ENCODE measurements at regions not wholly inside any gene's neighbourhood (a gene's known extent, or its start where the extent isn't known, plus 50 kb on each side); places are given as distances from the start of the nearest gene placed in this dataset.

DNA sequence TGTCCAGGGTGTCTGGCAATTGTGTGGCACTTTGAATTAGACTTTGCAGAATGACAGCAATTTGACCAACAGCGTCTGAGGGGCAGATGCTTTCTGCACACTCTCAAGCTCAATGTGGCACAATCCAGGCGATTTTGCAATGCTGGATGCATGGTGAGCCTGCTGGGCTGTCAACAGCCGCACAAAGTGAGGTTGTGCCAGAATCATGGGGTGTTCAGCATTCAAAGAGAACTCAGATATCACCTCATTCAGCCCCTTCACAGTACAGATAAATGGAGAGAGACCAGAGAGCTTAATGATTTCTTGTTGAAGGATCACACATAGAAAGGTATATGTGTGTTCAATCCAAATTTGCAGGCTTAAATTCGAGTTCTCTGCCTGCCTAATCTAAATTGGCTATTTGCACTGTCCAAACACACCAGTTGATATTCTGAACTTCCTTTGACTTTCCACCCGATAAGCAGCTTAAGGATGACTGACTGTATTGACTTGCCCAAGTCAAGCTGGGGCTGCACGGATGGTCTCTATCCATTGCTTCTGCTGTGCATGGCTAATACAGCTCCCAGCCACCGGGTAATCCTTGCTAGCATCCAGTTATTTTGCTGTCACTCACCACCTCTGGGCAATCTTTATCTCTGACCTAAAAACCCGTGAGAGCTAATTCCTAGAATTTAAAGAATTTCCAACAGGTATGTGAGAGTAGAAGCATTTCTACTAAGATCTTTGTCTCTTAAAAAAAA lies 157.9 kb upstream of the TAS2R1 start:
- DNase-seq = no peak
- no peaks in the 10 kb centered on the region for H3K4me1 Mint-ChIP-seq (ENCODE audit: low read depth)
- no peaks in the 10 kb centered on the region for H3K9me3 Mint-ChIP-seq
- H3K27me3 Mint-ChIP-seq (ENCODE audit: low read depth) = no peaks in the 10 kb centered on the region
- no peak for ATAC-seq
- H3K4me3 Mint-ChIP-seq = no peak overlapping the region
- H3K36me3 Mint-ChIP-seq (ENCODE audit: insufficient read depth) = no peaks in the 10 kb centered on the region

DNA sequence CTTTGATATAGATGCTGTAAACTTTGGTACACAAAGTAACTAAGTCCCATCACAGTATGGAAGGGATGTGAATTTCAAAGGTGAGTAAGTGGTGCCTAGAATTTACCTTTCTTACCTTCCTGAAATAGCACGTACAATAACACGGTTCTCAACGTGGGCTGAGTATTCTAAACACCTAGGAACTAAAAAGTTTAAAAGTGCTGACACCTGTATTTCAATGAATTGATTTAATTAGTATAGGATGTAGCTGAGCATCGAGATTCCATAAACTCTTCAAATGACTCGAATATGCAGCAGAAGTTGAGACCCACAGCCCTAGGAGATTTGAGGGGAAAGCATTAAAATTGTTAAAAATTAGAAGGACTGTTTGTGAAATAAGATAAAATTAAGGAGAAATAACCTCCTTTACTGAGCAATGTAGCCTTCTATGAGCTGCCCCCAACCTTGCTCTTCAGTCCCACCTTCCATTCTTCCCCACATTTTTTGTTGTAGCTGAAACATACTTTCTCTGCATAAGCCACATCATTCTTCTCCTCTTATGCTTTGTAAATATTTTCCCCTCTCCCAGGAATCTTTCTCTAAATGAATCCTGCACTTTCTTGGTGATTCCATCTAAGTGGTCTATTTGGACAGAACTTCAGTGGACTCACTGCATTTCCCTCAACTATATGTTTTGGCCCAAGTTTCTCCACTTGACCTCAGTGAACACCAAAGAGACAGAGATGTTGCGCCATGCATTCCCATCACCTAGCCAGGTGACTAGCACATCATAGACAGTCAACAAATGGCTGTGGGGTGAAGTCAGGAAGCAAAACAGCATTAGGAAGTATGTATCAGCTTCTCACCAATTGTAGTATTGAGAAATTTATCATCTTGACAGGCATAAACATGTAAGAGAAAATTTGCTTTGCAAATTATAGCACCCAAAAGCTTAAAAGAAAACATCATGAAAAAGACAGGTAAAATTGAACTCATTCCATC lies 156.5 kb upstream of the TAS2R1 start:
- H3K9me3 Mint-ChIP-seq = peaks cover 3% of the 10 kb centered on the region
- H3K27me3 Mint-ChIP-seq (ENCODE audit: low read depth) = no peaks in the 10 kb centered on the region
- H3K4me3 Mint-ChIP-seq = no peak overlapping the region
- DNase-seq (no peak), ATAC-seq (no peak)
- H3K4me1 Mint-ChIP-seq (ENCODE audit: low read depth) = no peaks in the 10 kb centered on the region
- no peaks in the 10 kb centered on the region for H3K36me3 Mint-ChIP-seq (ENCODE audit: insufficient read depth)

DNA sequence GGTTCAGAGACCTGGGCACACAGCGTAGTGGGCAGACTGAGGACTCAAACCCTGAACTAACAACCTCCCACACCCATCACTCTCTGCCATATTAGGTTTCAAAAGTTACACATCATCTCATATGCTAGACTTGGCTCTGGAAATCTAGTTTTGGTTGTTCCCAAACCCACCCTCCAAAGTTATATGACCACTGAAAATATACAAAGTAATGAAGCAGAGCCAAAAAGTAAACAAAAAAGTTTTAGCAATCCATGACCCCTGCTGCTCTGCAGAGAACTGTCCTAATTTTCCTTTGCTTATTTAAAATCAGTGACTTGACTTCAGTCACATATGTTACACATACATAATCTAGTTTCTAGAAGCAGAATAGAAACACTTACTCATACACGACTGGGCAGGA lies 155.6 kb upstream of the TAS2R1 start:
- H3K4me3 Mint-ChIP-seq = no peak overlapping the region
- H3K4me1 Mint-ChIP-seq (ENCODE audit: low read depth) = no peaks in the 10 kb centered on the region
- H3K27me3 Mint-ChIP-seq (ENCODE audit: low read depth) = no peaks in the 10 kb centered on the region
- DNase-seq = no peak
- H3K36me3 Mint-ChIP-seq (ENCODE audit: insufficient read depth) = no peaks in the 10 kb centered on the region
- ATAC-seq = no peak
- H3K9me3 Mint-ChIP-seq = peaks cover 9% of the 10 kb centered on the region

DNA sequence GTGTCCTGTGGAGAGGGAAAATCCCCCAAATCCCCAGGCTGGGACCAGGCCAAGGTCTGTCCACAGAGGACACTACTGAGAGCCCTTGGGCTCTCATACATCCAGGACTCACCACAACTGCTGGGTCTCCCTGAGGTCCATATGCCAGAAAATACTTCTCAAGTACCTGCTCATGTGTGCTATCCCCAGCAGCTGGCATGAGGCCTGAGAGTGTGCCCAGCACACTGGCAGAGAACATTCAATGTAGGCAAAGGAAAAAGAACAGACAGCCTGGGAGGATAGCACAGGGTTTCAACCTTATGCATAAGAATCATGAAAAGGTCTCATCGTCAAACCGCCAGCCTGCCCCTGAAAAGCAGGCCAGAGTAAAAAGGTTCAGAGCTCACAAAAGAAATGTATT lies 154.1 kb upstream of the TAS2R1 start:
- no peak overlapping the region for H3K4me3 Mint-ChIP-seq
- no peak for ATAC-seq
- H3K4me1 Mint-ChIP-seq (ENCODE audit: low read depth) = no peaks in the 10 kb centered on the region

DNA sequence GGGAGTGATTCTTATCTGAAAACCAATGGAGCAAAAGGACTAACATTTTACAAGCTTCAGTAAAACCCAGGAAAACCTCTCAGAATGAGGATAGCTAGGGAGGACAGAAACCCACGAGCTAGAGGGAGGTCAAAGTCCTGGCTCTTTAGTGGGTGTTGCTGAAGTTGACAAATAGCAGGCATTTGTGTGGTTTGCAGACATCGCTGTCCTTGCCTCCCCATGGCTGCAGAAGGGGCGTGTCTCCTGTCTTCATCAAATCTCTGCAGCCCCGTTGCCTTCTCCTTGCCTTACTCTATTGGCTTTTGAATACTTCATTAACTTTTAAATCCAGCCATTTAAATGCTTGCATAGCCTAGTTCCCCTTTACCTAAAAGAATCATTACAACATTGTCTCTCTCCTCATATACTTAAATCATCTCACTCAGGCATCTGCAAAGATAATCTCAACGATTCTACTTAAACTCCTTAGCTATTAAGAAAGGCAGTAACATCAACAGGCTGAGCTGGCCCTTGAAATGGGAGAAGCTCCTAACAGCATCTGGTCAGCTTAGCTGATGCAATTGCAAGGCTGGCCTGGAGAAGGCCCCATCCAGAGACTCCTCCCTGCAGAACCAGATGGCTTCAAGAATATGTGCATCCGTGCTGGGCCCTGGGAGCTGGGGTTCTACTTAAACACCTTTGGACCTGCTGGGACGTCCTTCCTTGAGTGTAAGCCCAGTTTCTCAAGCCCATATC lies 152.8 kb upstream of the TAS2R1 start:
- no peak for DNase-seq
- Mint-ChIP-seq H3K36me3 (ENCODE audit: insufficient read depth) (no peaks in the 10 kb centered on the region), H3K4me1 (ENCODE audit: low read depth) (no peaks in the 10 kb centered on the region), H3K9me3 (peaks cover 15% of the 10 kb centered on the region), H3K4me3 (no peak overlapping the region), H3K27me3 (ENCODE audit: low read depth) (no peaks in the 10 kb centered on the region)
- no peak for ATAC-seq

More for the DNA sequence above, 154.1 kb upstream of the TAS2R1 start:
- Mint-ChIP-seq H3K36me3 (ENCODE audit: insufficient read depth) (no peaks in the 10 kb centered on the region), H3K27me3 (ENCODE audit: low read depth) (no peaks in the 10 kb centered on the region), H3K9me3 (peaks cover 15% of the 10 kb centered on the region)
- no peak for DNase-seq

DNA sequence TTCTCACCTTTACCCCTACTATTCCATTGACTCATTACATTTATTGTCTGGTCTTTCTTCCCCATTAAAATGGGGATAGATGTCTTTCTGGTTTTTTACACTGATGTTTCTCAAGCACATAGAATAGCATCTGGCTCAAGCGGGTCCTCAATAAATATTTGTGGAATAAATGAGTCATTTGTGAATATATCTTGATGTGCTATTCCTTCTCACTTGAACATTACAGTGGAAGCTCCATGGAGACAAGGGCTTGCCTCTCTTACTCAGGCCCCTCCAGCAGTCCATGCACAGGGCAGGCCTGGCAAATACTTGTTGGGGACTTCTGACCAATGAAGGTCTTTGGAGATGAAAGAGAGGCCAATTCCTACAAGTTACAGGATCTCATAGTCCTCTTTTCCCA lies 151.7 kb upstream of the TAS2R1 start:
- Mint-ChIP-seq H3K4me1 (ENCODE audit: low read depth) (no peaks in the 10 kb centered on the region), H3K9me3 (peaks cover 15% of the 10 kb centered on the region), H3K36me3 (ENCODE audit: insufficient read depth) (no peaks in the 10 kb centered on the region), H3K27me3 (ENCODE audit: low read depth) (no peaks in the 10 kb centered on the region), H3K4me3 (no peak overlapping the region)
- no peak for ATAC-seq
- no peak for DNase-seq

DNA sequence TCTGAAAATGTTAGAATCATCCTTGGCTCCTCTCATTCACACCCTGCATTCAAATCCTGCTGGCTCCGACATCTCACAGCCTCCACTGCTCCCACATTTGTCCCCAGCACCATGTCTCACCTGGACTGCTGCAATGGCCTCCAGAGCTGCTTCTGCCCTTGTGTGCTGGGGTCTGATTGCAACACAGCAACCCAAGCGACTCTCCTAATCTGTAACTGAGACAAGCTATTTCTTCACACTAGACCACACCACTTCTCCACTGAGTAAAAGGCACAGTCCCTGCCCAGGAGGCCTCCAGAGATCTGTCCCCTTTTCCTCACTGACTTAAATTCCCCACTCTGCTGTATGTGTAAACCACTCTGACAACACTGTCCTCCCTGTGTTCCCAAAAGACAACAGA lies 151.1 kb upstream of the TAS2R1 start:
- Mint-ChIP-seq H3K4me1 (ENCODE audit: low read depth) (no peaks in the 10 kb centered on the region), H3K4me3 (no peak overlapping the region), H3K9me3 (peaks cover 15% of the 10 kb centered on the region), H3K27me3 (ENCODE audit: low read depth) (no peaks in the 10 kb centered on the region), H3K36me3 (ENCODE audit: insufficient read depth) (no peaks in the 10 kb centered on the region)
- DNase-seq (no peak), ATAC-seq (no peak)

DNA sequence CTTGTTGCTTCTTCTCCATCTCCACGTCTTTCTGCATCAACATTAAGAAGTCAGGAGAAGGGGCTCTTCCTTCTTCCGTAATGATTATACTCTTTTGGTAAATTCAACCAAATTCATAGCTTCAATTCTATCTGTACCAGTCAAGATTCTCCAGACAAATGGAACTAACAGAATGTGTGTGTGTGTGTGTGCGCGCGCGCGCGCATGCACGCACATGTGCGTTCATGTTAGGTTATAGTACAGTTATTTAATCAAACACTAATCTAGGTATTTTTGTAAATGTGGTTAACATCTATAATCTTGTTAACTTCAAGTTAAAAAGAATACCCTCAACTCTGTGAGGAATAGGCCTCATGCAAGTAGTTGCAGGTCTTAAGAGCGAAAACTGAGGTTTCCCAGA lies 150.3 kb upstream of the TAS2R1 start:
- no peaks in the 10 kb centered on the region for H3K36me3 Mint-ChIP-seq (ENCODE audit: insufficient read depth)
- H3K4me1 Mint-ChIP-seq (ENCODE audit: low read depth) = no peaks in the 10 kb centered on the region
- peaks cover 15% of the 10 kb centered on the region for H3K9me3 Mint-ChIP-seq
- H3K27me3 Mint-ChIP-seq (ENCODE audit: low read depth) = no peaks in the 10 kb centered on the region
- no peak for DNase-seq
- no peak for ATAC-seq
- H3K4me3 Mint-ChIP-seq = no peak overlapping the region

DNA sequence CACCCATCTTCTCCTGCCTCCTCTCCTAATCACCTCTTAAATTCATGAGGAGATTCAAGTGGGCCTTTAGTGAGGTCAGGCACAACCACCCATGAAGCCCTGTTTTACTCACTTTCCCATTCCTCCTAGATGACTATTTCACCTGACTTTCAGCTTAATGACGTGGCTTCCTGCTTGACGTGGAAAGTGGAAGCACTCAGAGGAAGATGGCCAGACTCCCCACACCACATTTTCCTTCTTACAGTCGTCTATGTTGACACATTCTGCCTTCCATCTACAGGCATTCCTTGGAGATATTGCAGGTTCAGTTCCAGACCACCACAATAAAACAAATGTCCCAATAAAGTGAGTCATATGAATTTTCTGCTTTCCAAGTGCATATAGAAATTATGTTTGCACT lies 146.4 kb upstream of the TAS2R1 start:
- H3K4me1 Mint-ChIP-seq (ENCODE audit: low read depth) = no peaks in the 10 kb centered on the region
- no peaks in the 10 kb centered on the region for H3K27me3 Mint-ChIP-seq (ENCODE audit: low read depth)
- no peak overlapping the region for H3K4me3 Mint-ChIP-seq
- no peak for DNase-seq
- peaks cover 11% of the 10 kb centered on the region for H3K9me3 Mint-ChIP-seq
- H3K36me3 Mint-ChIP-seq (ENCODE audit: insufficient read depth) = no peaks in the 10 kb centered on the region
- no peak for ATAC-seq

DNA sequence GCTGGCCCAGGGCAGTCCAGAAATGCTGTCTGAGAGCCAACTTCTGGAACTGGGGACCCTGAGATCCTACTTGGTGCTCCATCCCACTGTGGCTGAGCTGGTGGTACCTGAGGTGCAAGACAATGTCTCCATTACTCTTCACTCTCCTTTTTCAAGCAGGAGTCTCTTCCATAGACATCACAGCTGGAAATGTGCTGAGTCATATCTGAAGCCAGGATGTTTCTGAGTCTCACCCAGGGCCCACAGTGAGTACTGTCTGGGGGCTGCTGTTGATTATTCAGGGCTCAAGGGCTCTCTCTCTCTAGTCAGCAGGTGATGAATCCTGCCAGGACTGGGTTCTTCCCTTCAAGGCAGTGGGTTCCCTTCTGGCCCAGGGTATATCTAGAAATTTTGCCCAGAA lies 145.2 kb upstream of the TAS2R1 start:
- H3K4me3 Mint-ChIP-seq = no peak overlapping the region
- no peaks in the 10 kb centered on the region for H3K27me3 Mint-ChIP-seq (ENCODE audit: low read depth)
- ATAC-seq (no peak), DNase-seq (no peak)
- no peaks in the 10 kb centered on the region for H3K36me3 Mint-ChIP-seq (ENCODE audit: insufficient read depth)
- H3K4me1 Mint-ChIP-seq (ENCODE audit: low read depth) = no peaks in the 10 kb centered on the region
- peaks cover 3% of the 10 kb centered on the region for H3K9me3 Mint-ChIP-seq

DNA sequence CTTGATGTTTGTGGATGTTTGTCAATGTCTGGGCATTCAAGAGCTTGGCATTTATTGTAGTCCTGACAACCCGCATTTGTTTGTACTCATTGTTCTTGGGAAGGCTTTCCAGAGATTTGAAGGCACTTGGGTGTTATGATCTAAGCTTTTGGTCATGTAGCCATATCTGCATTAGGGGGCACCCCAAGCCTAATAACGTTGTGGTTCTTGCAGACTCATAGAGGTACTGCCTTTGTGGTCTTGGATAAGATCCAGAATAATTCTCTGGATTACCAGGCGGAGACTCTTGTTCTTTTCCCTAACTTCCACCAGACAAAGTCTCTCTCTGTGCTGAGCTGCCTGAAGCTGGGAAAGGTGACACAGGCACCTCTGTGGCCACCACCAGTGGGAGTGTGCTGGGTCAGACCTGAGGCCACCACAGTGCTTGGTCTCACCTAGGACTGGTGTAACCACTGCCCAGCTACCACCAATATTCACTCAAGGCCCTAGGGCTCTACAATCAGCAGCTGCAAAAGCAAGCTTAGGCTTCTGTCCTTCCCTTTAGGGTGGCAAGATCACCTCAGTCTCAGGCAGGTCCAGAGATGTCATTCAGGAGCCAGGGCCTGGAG lies 144.4 kb upstream of the TAS2R1 start:
- Mint-ChIP-seq H3K4me3 (no peak overlapping the region), H3K4me1 (ENCODE audit: low read depth) (no peaks in the 10 kb centered on the region), H3K27me3 (ENCODE audit: low read depth) (no peaks in the 10 kb centered on the region), H3K36me3 (ENCODE audit: insufficient read depth) (no peaks in the 10 kb centered on the region), H3K9me3 (no peaks in the 10 kb centered on the region)
- ATAC-seq (no peak), DNase-seq (no peak)

DNA sequence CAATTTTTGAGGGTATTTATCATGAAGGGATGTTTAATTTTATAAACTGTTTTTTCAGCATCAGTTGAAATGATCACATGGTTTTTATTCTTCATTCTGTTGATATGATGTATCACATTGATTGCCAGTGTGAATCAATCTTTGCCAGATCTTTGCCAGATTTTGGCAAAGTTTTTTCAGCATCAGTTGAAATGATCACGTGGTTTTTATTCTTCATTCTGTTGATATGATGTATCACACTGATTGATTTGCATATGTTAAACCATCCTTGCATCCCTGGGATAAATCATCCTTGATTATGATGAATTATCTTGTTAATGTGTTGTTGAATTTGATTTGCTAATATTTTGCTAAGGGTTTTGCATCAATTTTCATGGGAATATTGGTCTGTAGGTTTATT lies 140.9 kb upstream of the TAS2R1 start:
- no peaks in the 10 kb centered on the region for H3K4me1 Mint-ChIP-seq (ENCODE audit: low read depth)
- no peak for ATAC-seq
- H3K9me3 Mint-ChIP-seq = peaks cover 7% of the 10 kb centered on the region
- H3K36me3 Mint-ChIP-seq (ENCODE audit: insufficient read depth) = no peaks in the 10 kb centered on the region
- no peak for DNase-seq
- no peaks in the 10 kb centered on the region for H3K27me3 Mint-ChIP-seq (ENCODE audit: low read depth)
- H3K4me3 Mint-ChIP-seq = no peak overlapping the region

DNA sequence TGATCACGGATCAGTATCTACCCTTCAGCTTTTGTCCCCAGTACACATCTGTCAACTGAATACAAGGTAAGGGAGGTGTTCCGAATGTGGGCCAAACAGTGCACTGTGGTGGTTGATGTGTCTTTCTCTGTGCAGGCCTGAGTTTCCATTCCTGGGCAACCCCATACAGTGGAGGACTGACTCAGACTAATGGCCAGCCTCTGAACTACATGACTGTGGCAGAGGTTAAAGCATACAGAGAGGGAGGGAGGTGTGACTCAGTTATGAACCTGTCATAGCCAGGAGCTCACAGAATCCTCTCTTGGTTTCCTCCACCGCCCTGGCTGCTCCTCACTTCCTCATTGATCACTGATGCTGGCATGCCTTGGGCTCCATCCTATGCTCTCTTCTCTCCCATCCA lies 136.4 kb upstream of the TAS2R1 start:
- Mint-ChIP-seq H3K27me3 (ENCODE audit: low read depth) (no peaks in the 10 kb centered on the region), H3K4me3 (no peak overlapping the region), H3K4me1 (ENCODE audit: low read depth) (no peaks in the 10 kb centered on the region), H3K36me3 (ENCODE audit: insufficient read depth) (no peaks in the 10 kb centered on the region), H3K9me3 (peaks cover 7% of the 10 kb centered on the region)
- DNase-seq (no peak), ATAC-seq (peak in 1 of 2 donors; percentile 18)
